ENCODE measurements at regions not wholly inside any gene's neighbourhood (a gene's known extent, or its start where the extent isn't known, plus 50 kb on each side); places are given as distances from the start of the nearest gene placed in this dataset.

DNA sequence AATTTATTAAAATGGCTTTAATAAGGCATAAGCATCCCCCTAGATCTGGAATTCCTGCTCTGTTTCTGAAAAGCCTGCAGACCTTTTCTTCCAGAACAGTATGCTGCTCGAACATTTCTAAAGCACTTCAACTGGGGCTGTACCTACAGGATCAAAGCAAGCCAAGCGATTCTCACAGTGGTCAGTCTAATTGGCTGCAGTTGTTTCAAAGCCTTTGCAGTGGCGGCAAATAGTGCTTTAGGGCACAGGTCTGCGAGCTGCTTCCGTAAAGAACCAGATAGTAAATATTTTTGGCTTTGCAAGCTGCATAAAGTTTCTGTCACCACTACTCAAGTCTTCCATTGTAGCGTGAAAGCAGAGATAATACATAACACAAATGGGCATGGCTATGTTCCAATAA lies 88.9 kb upstream of the FBXL4 start:
- H3K9me2 ChIP-seq (replicated peaks; ENCODE audit: low read length), result no peaks in the 10 kb centered on the region
- ATAC-seq (no peak), DNase-seq (no peak)
- H3K4me2 ChIP-seq (ENCODE audit: low read length), result no peak overlapping the region
- no peak overlapping the region for H3K27ac ChIP-seq (ENCODE audit: low read length)
- H3K9ac ChIP-seq (ENCODE audit: low read length), result no peak overlapping the region
- no peaks in the 10 kb centered on the region for H3K36me3 ChIP-seq (ENCODE audit: low read depth, low read length)
- no peak overlapping the region for H2AFZ ChIP-seq (ENCODE audit: low read length)
- ChIA-PET CTCF (no interaction called here), POLR2A (ENCODE audit: unreplicated experiment) (no interaction called here)
- H3F3A ChIP-seq (ENCODE audit: low read length, unreplicated experiment), result no peaks in the 10 kb centered on the region
- no peaks in the 10 kb centered on the region for H3K4me1 ChIP-seq (ENCODE audit: insufficient read depth, low read length)
- no peaks in the 10 kb centered on the region for H4K20me1 ChIP-seq (ENCODE audit: low read length)
- TF ChIP-seq EZH2phosphoT487 (IDR thresholded peaks at IDR 0.05; ENCODE audit: borderline replicate concordance, low read length) (no peak), EZH2 (IDR thresholded peaks at IDR 0.05; ENCODE audit: low read length, unreplicated experiment) (no peak)
- TF ChIP-seq, protein P1, sequence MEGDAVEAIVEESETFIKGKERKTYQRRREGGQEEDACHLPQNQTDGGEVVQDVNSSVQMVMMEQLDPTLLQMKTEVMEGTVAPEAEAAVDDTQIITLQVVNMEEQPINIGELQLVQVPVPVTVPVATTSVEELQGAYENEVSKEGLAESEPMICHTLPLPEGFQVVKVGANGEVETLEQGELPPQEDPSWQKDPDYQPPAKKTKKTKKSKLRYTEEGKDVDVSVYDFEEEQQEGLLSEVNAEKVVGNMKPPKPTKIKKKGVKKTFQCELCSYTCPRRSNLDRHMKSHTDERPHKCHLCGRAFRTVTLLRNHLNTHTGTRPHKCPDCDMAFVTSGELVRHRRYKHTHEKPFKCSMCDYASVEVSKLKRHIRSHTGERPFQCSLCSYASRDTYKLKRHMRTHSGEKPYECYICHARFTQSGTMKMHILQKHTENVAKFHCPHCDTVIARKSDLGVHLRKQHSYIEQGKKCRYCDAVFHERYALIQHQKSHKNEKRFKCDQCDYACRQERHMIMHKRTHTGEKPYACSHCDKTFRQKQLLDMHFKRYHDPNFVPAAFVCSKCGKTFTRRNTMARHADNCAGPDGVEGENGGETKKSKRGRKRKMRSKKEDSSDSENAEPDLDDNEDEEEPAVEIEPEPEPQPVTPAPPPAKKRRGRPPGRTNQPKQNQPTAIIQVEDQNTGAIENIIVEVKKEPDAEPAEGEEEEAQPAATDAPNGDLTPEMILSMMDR (conservative IDR thresholded peaks at IDR 0.05; ENCODE audit: low read depth, low read length), result no peak
- H3K9me3 ChIP-seq (ENCODE audit: low read length), result no peaks in the 10 kb centered on the region
- no peak overlapping the region for H3K4me3 ChIP-seq (ENCODE audit: low read length)
- H3K79me2 ChIP-seq (ENCODE audit: low read length), result no peaks in the 10 kb centered on the region
- no TSS peak for BruUV-seq (replicated peaks)
- intact Hi-C loops (cut with micrococcal nuclease), result no loop called here
- H3K27me3 ChIP-seq (ENCODE audit: low read length), result peaks cover 35% of the 10 kb centered on the region

DNA sequence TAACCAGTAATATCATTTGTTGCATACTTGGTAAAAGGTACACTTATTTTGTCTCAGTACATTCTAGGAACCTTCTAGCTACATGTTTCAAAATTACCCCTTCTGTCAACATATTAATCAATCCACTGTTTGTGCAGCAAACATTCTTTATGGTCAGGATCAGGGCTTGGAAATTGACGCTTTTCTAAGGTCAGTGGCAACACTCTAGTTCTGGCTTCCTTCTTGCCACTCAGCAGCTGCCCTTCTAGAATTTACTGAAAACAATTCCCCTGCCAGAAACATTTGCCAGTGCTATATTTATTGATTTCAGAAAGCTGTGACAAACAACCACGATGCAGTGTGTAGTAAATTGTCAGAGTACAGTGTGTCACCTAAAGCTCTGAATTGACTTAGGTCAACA lies 84.7 kb upstream of the FBXL4 start:
- H3K4me2 ChIP-seq (ENCODE audit: low read length), result no peak overlapping the region
- no peak overlapping the region for H2AFZ ChIP-seq (ENCODE audit: low read length)
- no peak overlapping the region for H3K27ac ChIP-seq (ENCODE audit: low read length)
- H3K36me3 ChIP-seq (ENCODE audit: low read depth, low read length), result no peaks in the 10 kb centered on the region
- H3K4me3 ChIP-seq (ENCODE audit: low read length), result no peak overlapping the region
- BruUV-seq (replicated peaks), result no TSS peak
- DNase-seq (no peak), ATAC-seq (no peak)
- no peaks in the 10 kb centered on the region for H3K9me2 ChIP-seq (replicated peaks; ENCODE audit: low read length)
- TF ChIP-seq, protein P1 (conservative IDR thresholded peaks at IDR 0.05; ENCODE audit: low read depth, low read length), result no peak
- no peak for TF ChIP-seq EZH2 (IDR thresholded peaks at IDR 0.05; ENCODE audit: low read length, unreplicated experiment)
- no peak for TF ChIP-seq EZH2phosphoT487 (IDR thresholded peaks at IDR 0.05; ENCODE audit: borderline replicate concordance, low read length)
- POLR2A ChIA-PET (ENCODE audit: unreplicated experiment), result no interaction called here
- H3K9me3 ChIP-seq (ENCODE audit: low read length), result no peaks in the 10 kb centered on the region
- H3K4me1 ChIP-seq (ENCODE audit: insufficient read depth, low read length), result no peaks in the 10 kb centered on the region
- intact Hi-C loops (cut with micrococcal nuclease), result no loop called here
- H3K79me2 ChIP-seq (ENCODE audit: low read length), result no peaks in the 10 kb centered on the region
- CTCF ChIA-PET, result no interaction called here
- H3K9ac ChIP-seq (ENCODE audit: low read length), result no peak overlapping the region
- no peaks in the 10 kb centered on the region for H3F3A ChIP-seq (ENCODE audit: low read length, unreplicated experiment)
- H3K27me3 ChIP-seq (ENCODE audit: low read length), result peaks cover 44% of the 10 kb centered on the region
- no peaks in the 10 kb centered on the region for H4K20me1 ChIP-seq (ENCODE audit: low read length)

DNA sequence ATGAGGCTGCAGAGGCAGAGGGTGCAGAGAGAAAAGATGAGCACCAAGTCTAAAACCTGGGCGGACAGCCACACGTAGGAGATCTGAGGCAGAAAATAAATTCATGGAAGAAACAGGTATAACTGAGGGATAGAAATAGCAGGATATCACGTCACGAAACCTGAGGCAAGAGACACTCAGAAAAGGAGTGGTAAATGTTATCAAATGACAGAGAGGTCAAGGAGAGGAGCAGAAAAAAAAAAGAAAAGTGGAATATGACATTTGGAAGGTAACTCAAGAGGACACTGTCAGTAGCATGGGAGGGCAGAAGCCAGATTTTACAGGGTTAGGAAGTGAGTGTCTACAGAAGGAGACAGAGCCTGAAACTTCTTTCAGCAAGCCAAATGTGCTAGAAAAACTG lies 84.2 kb upstream of the FBXL4 start:
- no peaks in the 10 kb centered on the region for H3K9me3 ChIP-seq (ENCODE audit: low read length)
- no peaks in the 10 kb centered on the region for H3K9me2 ChIP-seq (replicated peaks; ENCODE audit: low read length)
- DNase-seq, result no peak
- no peaks in the 10 kb centered on the region for H4K20me1 ChIP-seq (ENCODE audit: low read length)
- H3K4me1 ChIP-seq (ENCODE audit: insufficient read depth, low read length), result no peaks in the 10 kb centered on the region
- no peak overlapping the region for H3K4me2 ChIP-seq (ENCODE audit: low read length)
- intact Hi-C loops (cut with micrococcal nuclease), result no loop called here
- ATAC-seq, result no peak
- no peak overlapping the region for H3K27ac ChIP-seq (ENCODE audit: low read length)
- no peak for TF ChIP-seq EZH2 (IDR thresholded peaks at IDR 0.05; ENCODE audit: low read length, unreplicated experiment)
- no peak for TF ChIP-seq EZH2phosphoT487 (IDR thresholded peaks at IDR 0.05; ENCODE audit: borderline replicate concordance, low read length)
- TF ChIP-seq, protein P1 (conservative IDR thresholded peaks at IDR 0.05; ENCODE audit: low read depth, low read length), result no peak
- peaks cover 41% of the 10 kb centered on the region for H3K27me3 ChIP-seq (ENCODE audit: low read length)
- POLR2A ChIA-PET (ENCODE audit: unreplicated experiment), result no interaction called here
- no peaks in the 10 kb centered on the region for H3F3A ChIP-seq (ENCODE audit: low read length, unreplicated experiment)
- H3K4me3 ChIP-seq (ENCODE audit: low read length), result no peak overlapping the region
- H3K36me3 ChIP-seq (ENCODE audit: low read depth, low read length), result no peaks in the 10 kb centered on the region
- no peak overlapping the region for H3K9ac ChIP-seq (ENCODE audit: low read length)
- BruUV-seq (replicated peaks), result no TSS peak
- H3K79me2 ChIP-seq (ENCODE audit: low read length), result no peaks in the 10 kb centered on the region
- CTCF ChIA-PET, result no interaction called here
- no peak overlapping the region for H2AFZ ChIP-seq (ENCODE audit: low read length)
